ENCODE measurements at regions not wholly inside any gene's neighbourhood (a gene's known extent, or its start where the extent isn't known, plus 50 kb on each side); places are given as distances from the start of the nearest gene placed in this dataset.

- TF ChIP-seq CTCF (IDR thresholded peaks at IDR 0.05) = no peak
- TF ChIP-seq EP300 (IDR thresholded peaks at IDR 0.05) = no peak
Observed at GRCh38 chr5:4549351-4549750, 590.8 kb upstream of the ADAMTS16 start.
